Esophagus squamous epithelium (tissue), 4 donors: ENCODE measurements at regions not wholly inside any gene's neighbourhood (a gene's known extent, or its start where the extent isn't known, plus 50 kb on each side); places are given as distances from the start of the nearest gene placed in this dataset.

Experiments used
- POLR2A ChIP-seq, 4 donors: fragments of 450-650 bp; IDR thresholded peaks; one replicate each; pipeline ENCODE4 v1.6.1; 2017; ENCODE audit warnings: antibody characterized with exemption in 4 of 4, mild to moderate bottlenecking in 4 of 4, moderate library complexity in 3 of 4
- TF ChIP-seq, protein P1 (sequence below), 6 experiments: fragments of 450-650 bp in 4 of 6; fragments of 200-600 bp in 2 of 6; sonication (generic) in 2 of 6; IDR thresholded peaks; one replicate each; pipeline ENCODE4 v1.5.1; 2016 to 2019; ENCODE audit warnings: antibody characterized with exemption in 6 of 6, mild to moderate bottlenecking in 4 of 6, moderate library complexity in 4 of 6

GRCh38 chr4:178273168-178273567 is 830.9 kb upstream of the AGA start:
- TF ChIP-seq, protein P1, sequence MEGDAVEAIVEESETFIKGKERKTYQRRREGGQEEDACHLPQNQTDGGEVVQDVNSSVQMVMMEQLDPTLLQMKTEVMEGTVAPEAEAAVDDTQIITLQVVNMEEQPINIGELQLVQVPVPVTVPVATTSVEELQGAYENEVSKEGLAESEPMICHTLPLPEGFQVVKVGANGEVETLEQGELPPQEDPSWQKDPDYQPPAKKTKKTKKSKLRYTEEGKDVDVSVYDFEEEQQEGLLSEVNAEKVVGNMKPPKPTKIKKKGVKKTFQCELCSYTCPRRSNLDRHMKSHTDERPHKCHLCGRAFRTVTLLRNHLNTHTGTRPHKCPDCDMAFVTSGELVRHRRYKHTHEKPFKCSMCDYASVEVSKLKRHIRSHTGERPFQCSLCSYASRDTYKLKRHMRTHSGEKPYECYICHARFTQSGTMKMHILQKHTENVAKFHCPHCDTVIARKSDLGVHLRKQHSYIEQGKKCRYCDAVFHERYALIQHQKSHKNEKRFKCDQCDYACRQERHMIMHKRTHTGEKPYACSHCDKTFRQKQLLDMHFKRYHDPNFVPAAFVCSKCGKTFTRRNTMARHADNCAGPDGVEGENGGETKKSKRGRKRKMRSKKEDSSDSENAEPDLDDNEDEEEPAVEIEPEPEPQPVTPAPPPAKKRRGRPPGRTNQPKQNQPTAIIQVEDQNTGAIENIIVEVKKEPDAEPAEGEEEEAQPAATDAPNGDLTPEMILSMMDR (IDR thresholded peaks at IDR 0.05), result no peak
- no peak for TF ChIP-seq POLR2A (IDR thresholded peaks at IDR 0.05)
